HL-60 (cell line): ENCODE measurements at regions not wholly inside any gene's neighbourhood (a gene's known extent, or its start where the extent isn't known, plus 50 kb on each side); places are given as distances from the start of the nearest gene placed in this dataset.

Source experiments
- DNase-seq, 2 experiments: peaks; one replicate each; pipeline ENCODE4 v3.0.0-alpha.2; 2010 to 2020; ENCODE audit warnings: low read depth in 1 of 2, low spot score in 1 of 2
- H3K27ac ChIP-seq: fragments of 250-450 bp; sonication (Bioruptor Pico); replicated peaks from 2 replicates; pipeline ENCODE4 v1.5.1; 2020; ENCODE audit warnings: mild to moderate bottlenecking, moderate library complexity
- H3K27me3 ChIP-seq: fragments of 250-450 bp; sonication (Bioruptor Pico); 2 replicates; pipeline ENCODE4 v1.5.1; 2021; ENCODE audit warnings: mild to moderate bottlenecking, moderate library complexity; ENCODE audit not compliant: insufficient read depth, poor library complexity, severe bottlenecking
- H3K4me3 ChIP-seq: replicated peaks from 2 replicates; pipeline ENCODE4 v1.5.1; 2011; ENCODE audit warnings: mild to moderate bottlenecking, control low read depth, low read length; ENCODE audit not compliant: insufficient read depth
- GABPA ChIP-seq: IDR thresholded peaks from 2 replicates; pipeline ENCODE4 v1.6.1; 2012; ENCODE audit warnings: low read depth
- POLR2AphosphoS5 ChIP-seq: IDR thresholded peaks from 2 replicates; pipeline ENCODE4 v1.6.1; 2012; ENCODE audit warnings: low read depth
- SPI1 ChIP-seq: IDR thresholded peaks from 2 replicates; pipeline ENCODE4 v1.6.1; 2012; ENCODE audit warnings: low read depth, mild to moderate bottlenecking, borderline replicate concordance
- TF ChIP-seq, protein P1 (sequence below): IDR thresholded peaks from one replicate; pipeline ENCODE4 v1.5.1; 2011; ENCODE audit warnings: low read length, control low read depth, inconsistent platforms; ENCODE audit not compliant: insufficient read depth
- TF ChIP-seq, protein P2 (sequence below): IDR thresholded peaks from 2 replicates; pipeline ENCODE4 v1.6.1; 2012; ENCODE audit warnings: low read depth; ENCODE audit not compliant: insufficient replicate concordance

DNA sequence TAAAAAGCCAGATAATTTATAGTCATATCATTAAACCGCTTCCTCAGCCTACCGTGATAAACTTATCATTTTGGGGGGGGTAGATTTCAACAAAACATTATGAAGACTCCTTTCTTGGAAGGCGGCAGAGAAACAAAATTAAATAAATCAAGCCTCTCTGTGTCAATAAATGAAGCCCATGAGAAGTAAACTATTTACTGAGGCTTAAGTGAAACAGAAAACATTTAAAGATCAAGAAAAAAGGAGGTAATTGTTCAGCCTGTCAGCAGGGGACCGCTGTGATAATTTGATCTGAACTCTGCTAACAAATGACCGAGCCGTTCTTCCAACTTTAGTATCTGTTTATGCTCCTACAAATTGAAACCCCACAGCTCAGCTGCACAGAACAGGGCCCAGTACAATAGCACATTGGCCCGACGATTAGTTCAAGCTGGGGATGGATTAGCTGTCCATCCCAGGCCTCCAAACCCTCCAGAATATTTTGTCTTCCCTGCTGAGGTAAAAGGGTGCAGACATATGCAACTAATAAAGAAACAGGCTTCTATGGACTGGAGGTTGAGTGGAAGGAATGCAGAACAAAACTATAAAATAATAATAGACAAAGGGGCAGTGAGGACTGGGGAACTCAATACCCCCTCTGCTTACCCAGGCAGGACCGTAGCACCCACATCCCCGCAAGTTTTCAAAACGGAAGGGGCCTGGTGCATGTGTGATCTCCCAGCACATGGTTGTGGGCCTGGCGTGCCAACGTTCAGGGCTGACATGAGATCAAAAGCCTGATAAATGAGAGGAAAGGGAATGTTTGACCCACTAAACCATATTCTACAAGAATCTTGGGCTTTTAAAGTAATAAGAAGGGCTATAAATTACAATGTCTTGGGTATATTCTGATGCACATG is 298.1 kb upstream of the IRX5 start:
- no peaks in the 10 kb centered on the region for H3K27me3 ChIP-seq
- H3K4me3 ChIP-seq, result no peak overlapping the region

DNA sequence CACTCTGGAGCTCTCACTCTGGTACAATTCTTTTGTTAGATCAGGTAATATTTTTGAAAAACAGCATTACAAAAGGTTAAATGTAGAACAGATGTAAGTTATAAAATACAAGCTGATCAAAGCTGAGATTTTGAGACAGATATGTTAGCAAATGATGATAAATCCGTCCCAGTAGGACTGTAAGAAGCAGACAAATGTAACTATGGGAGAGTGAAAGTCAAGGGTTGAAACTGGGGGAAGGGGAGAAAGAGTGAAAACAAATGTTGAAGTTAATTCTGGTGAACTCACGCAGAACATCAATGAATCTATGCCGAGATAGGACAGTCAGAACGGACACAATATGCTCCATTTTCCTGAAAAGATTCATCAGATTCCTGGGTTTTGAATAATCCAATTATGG is 298.9 kb upstream of the IRX5 start:
- TF ChIP-seq, protein P1, sequence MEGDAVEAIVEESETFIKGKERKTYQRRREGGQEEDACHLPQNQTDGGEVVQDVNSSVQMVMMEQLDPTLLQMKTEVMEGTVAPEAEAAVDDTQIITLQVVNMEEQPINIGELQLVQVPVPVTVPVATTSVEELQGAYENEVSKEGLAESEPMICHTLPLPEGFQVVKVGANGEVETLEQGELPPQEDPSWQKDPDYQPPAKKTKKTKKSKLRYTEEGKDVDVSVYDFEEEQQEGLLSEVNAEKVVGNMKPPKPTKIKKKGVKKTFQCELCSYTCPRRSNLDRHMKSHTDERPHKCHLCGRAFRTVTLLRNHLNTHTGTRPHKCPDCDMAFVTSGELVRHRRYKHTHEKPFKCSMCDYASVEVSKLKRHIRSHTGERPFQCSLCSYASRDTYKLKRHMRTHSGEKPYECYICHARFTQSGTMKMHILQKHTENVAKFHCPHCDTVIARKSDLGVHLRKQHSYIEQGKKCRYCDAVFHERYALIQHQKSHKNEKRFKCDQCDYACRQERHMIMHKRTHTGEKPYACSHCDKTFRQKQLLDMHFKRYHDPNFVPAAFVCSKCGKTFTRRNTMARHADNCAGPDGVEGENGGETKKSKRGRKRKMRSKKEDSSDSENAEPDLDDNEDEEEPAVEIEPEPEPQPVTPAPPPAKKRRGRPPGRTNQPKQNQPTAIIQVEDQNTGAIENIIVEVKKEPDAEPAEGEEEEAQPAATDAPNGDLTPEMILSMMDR, result no peak
- TF ChIP-seq SPI1 (no peak), GABPA (no peak), POLR2AphosphoS5 (no peak)
- TF ChIP-seq, protein P2, sequence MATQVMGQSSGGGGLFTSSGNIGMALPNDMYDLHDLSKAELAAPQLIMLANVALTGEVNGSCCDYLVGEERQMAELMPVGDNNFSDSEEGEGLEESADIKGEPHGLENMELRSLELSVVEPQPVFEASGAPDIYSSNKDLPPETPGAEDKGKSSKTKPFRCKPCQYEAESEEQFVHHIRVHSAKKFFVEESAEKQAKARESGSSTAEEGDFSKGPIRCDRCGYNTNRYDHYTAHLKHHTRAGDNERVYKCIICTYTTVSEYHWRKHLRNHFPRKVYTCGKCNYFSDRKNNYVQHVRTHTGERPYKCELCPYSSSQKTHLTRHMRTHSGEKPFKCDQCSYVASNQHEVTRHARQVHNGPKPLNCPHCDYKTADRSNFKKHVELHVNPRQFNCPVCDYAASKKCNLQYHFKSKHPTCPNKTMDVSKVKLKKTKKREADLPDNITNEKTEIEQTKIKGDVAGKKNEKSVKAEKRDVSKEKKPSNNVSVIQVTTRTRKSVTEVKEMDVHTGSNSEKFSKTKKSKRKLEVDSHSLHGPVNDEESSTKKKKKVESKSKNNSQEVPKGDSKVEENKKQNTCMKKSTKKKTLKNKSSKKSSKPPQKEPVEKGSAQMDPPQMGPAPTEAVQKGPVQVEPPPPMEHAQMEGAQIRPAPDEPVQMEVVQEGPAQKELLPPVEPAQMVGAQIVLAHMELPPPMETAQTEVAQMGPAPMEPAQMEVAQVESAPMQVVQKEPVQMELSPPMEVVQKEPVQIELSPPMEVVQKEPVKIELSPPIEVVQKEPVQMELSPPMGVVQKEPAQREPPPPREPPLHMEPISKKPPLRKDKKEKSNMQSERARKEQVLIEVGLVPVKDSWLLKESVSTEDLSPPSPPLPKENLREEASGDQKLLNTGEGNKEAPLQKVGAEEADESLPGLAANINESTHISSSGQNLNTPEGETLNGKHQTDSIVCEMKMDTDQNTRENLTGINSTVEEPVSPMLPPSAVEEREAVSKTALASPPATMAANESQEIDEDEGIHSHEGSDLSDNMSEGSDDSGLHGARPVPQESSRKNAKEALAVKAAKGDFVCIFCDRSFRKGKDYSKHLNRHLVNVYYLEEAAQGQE, result no peak
- Histone ChIP-seq H3K27ac (no peak overlapping the region), H3K27me3 (no peaks in the 10 kb centered on the region), H3K4me3 (no peak overlapping the region)
- no peak for DNase-seq

More for the DNA sequence above, 298.1 kb upstream of the IRX5 start:
- no peak for TF ChIP-seq SPI1
- TF ChIP-seq, protein P1, result no peak
- TF ChIP-seq, protein P2, result no peak
- TF ChIP-seq POLR2AphosphoS5, result no peak
- no peak for TF ChIP-seq GABPA
- no peak for DNase-seq
- H3K27ac ChIP-seq, result no peak overlapping the region

DNA sequence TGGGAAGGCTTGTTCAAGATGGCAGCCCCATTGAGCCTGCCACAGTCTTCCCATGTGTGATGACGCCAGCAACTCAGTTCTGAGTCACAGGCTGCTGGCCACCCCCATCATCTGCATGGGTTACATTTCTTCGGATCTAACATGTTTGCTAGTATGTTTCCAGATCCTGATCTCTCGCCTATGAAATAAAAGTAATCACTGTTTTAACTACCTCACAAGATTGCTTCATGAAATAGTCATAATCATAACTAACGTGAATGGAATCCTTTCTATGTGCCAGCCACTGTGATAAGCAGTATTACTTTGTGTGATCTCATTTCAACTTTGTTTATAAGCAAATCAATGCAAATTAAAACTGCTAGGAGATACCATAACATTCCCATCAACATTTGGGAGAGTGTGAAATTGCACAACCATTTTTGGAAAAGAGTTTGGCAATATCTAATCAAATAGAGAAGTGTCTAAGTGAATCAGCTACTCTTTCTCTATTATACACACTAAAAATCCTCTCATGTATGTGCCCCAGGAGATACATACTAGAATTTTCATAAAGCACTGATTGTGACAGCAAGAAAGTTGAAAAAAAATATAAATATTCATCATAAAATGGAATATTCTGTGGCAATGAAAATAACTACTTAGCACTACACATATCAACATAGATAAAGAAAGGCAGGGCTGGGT is 300.2 kb upstream of the IRX5 start:
- H3K27me3 ChIP-seq, result no peaks in the 10 kb centered on the region
- H3K27ac ChIP-seq, result no peak overlapping the region
- no peak overlapping the region for H3K4me3 ChIP-seq
- TF ChIP-seq GABPA, result no peak
- no peak for DNase-seq

DNA sequence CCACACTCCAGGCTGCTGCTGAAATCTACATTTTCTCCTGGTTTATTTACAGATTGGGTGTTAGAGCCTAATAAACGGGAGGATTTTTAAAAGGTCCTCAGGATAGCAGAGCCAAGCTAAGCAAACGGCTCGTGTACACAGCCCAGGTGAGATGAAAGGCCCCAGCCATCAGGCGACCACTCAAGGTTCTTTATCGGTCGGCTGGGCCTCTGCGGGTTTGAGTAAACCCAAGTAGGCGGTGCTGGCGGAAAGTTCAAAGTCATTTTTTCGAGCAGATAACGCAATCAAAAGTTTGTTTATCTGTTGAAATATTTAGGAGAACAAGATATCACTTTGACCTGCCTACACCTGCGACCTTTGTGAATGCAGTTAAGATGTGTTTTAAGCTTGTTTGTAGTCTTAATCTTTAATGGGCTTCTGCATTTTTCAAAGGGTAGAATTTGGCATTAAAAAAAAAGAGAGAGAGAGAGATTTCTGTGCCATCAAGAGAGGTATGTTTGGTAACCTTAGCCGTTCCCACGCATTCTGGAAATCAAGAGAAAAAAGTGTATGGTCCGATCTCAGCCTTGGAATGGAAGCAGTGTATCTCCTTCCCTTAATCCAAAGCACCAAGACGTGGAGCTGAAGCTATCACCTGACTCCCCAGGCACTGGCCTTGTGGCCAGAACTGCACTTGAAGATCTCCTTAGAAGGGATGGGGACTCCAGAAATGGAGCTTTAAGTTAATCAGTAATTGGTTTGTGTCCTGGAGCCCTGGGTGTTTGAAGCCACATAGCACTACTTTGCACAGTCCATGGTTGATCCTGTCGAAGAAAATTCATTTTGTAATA is 301.7 kb upstream of the IRX5 start:
- no peaks in the 10 kb centered on the region for H3K27me3 ChIP-seq
- DNase-seq, result no peak
- H3K27ac ChIP-seq, result no peak overlapping the region
- no peak for TF ChIP-seq POLR2AphosphoS5
- no peak for TF ChIP-seq SPI1
- TF ChIP-seq, protein P2, result no peak
- TF ChIP-seq, protein P1, result no peak
- no peak overlapping the region for H3K4me3 ChIP-seq
